D721Med (cell line): ENCODE measurements at regions not wholly inside any gene's neighbourhood (a gene's known extent, or its start where the extent isn't known, plus 50 kb on each side); places are given as distances from the start of the nearest gene placed in this dataset.

Experiments
- DNase-seq: peaks from one replicate; pipeline ENCODE4 v3.0.0; 2011; ENCODE audit warnings: low spot score; ENCODE audit not compliant: insufficient read length
- FAIRE-seq: peaks from 2 replicates; lab custom pipeline; 2011; peaks lifted over from hg19 to GRCh38; lab: Jason Lieb, UNC
- CTCF ChIP-seq: IDR thresholded peaks from 2 replicates; pipeline ENCODE4 v1.5.1; 2012; ENCODE audit warnings: mild to moderate bottlenecking, control low read depth; ENCODE audit not compliant: insufficient read depth; ENCODE audit errors: missing control alignments

DNA sequence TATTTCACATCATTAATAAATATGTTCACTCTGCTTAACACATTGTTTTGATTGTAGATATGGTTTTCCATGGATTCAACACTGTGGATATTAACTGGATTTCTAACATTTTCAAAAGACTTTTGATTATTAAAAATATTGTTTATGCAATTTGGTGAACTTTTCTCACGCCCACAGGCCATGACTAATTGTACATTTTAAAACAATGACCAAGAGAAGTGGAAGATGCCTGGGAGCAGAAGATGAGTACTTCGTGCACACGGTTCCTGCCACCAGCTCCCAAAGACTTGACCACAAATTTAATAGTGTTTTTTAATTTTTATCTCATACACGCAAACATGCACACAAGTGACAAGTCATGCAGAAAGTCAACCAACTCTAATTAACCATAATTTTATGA is 451.0 kb upstream of the ADARB2 start:
- no peak for DNase-seq
- no peak for FAIRE-seq
- TF ChIP-seq CTCF = no peak

GRCh38 chr10:2173327-2173726 is 436.0 kb upstream of the ADARB2 start:
- no peak for TF ChIP-seq CTCF
- DNase-seq (no peak), FAIRE-seq (no peak)

DNA sequence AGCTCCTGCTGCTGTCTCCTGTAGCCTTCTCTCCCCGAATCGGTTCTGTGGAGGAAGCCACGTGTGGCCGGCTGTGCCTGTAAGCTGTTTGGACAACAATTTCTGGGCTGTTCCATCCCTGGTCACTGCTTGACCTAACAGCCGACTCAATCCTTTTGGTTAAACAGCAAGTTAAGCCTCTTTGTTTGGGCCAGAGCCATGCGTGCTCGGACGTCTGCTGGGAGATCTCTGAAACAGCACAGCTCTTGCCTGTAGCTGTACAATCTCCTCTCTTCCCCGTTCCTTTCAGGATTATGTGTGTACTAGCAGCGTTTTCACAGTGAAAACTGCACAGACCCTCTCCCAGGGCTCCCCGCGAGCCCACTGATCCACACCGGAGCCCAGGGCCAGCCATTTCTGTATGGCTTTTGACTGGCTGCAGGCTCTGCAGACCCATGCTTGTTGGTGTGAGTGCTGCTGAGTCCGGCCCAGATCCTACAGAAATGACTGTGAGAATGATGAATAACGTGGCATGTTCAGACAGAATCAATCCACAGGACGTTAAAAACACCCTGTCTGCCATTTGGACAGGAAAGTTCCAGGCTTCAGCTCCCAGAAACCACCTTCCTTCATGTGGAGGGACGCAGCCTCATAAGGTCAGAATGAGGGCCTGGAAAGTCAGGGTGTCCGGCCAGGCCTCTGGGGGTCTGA is 428.6 kb upstream of the ADARB2 start:
- DNase-seq (no peak), FAIRE-seq (no peak)
- TF ChIP-seq CTCF = no peak

DNA sequence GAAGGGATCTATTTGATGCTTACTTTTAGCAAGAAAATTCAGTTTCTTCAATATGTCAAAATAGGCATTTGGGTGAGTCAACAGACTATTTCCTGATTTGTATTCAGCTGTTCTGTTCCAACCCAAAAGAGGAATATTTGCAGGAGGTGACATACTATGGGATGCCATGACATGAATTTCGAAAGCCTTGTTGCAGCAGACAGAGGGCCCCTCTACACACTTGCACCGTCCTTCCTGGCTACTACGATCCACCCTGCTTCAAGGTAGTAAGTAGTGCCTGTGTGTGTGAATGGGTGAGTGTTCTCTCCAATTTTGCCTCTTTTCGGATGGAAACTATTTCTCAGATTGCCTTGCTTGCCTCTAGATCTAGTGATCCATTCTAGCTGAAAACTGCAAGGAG is 413.0 kb upstream of the ADARB2 start:
- no peak for DNase-seq
- FAIRE-seq = no peak

DNA sequence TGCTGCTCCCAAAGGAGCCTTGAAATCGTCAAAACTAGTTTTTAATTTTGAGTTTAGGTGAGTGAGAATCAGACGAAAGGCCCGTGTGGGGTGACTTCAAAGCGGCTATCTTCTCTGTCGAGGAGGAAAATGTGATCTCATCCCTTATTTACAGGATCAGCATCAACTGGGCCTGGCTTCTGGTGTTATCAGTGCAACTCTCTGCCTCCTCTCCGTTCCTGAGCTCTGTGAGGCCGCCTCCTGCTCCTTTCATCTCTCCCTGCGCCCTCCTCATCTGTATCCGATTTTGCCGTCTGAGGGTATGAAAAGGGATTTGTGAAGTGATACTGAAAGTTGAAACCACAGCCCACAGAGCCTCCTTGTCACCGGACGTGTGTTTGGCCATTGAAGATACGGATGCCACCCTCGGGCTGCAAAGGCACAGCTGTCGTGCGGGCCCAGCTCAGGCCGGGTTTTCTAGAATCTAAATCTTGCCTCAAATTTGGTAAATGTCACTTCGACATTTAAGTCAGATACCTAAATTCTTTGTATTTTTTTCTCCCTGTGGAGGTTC is 408.7 kb upstream of the ADARB2 start:
- DNase-seq (no peak), FAIRE-seq (no peak)
- TF ChIP-seq CTCF = no peak

More for the DNA sequence above, 413.0 kb upstream of the ADARB2 start:
- no peak for TF ChIP-seq CTCF

DNA sequence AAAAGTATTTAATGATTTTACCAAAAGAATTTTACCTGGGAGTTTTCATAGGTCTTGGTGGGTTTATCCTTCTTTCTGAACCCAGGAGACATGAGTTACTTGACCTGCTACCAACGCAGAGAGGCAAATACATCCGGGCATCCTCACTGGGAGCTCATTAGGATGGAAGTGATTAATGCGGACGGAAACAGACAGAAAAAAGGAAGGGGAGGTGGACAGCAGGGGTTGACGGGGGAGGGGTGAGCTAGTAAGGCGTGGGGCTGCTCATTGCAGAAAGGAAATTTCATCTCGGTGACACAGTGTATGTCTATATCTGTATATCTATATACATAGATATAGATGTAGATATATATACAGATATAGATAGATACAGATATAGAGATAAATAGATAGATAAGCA is 408.2 kb upstream of the ADARB2 start:
- DNase-seq = no peak

More for the DNA sequence above, 408.2 kb upstream of the ADARB2 start:
- FAIRE-seq = no peak
- no peak for TF ChIP-seq CTCF
